ENCODE measurements at regions not wholly inside any gene's neighbourhood (a gene's known extent, or its start where the extent isn't known, plus 50 kb on each side); places are given as distances from the start of the nearest gene placed in this dataset.

GRCh38 chr2:14933753-14934152 is 301.2 kb downstream of the LRATD1 start:
- Histone ChIP-seq H4K8ac (ENCODE audit: extremely low read depth, insufficient read depth, low read length) (no peak overlapping the region), H4K5ac (ENCODE audit: insufficient read length, low read depth, low read length) (no peak overlapping the region), H2BK120ac (replicated peaks; ENCODE audit: low read depth, low read length) (no peak overlapping the region), H3K23me2 (ENCODE audit: low read depth, low read length) (no peaks in the 10 kb centered on the region), H3K9me3 (ENCODE audit: insufficient read depth in 2 of 2, low read depth in 1 of 2, low read length in 1 of 2) (no peaks in the 10 kb centered on the region), H3K4me2 (ENCODE audit: insufficient read depth in 1 of 2, low read depth in 2 of 2, low read length in 2 of 2) (no peak overlapping the region), H4K20me1 (replicated peaks in 1 of 2; ENCODE audit: control insufficient read depth in 1 of 2, insufficient read depth in 2 of 2, low read length in 2 of 2) (no peaks in the 10 kb centered on the region), H2BK5ac (ENCODE audit: low read depth, low read length) (no peak overlapping the region), H4K91ac (replicated peaks; ENCODE audit: insufficient read length, low read length) (no peak overlapping the region), H3K9ac (replicated peaks in 1 of 4; ENCODE audit: extremely low read depth in 1 of 4, low read depth in 3 of 4, low read length in 3 of 4) (no peak overlapping the region), H3K14ac (ENCODE audit: insufficient read length) (no peak overlapping the region), H3K23ac (ENCODE audit: insufficient read length) (no peak overlapping the region), H3K79me2 (ENCODE audit: control insufficient read depth in 1 of 2, insufficient read depth in 2 of 2, low read length in 2 of 2) (no peaks in the 10 kb centered on the region), H2AK5ac (ENCODE audit: low read depth, low read length) (no peak overlapping the region), H3K36me3 (ENCODE audit: control insufficient read depth in 2 of 4, insufficient read depth in 4 of 4, low read length in 3 of 4) (no peaks in the 10 kb centered on the region), H2BK12ac (ENCODE audit: low read depth, low read length) (no peak overlapping the region), H3K18ac (ENCODE audit: extremely low read depth, low read length) (no peak overlapping the region), H2AFZ (ENCODE audit: low read length) (no peak overlapping the region), H3K4me3 (ENCODE audit: extremely low read depth in 1 of 4, insufficient read depth in 2 of 4, low read depth in 3 of 4, low read length in 4 of 4) (no peak overlapping the region), H3K4me1 (replicated peaks in 1 of 4; ENCODE audit: control insufficient read depth in 3 of 4, insufficient read depth in 4 of 4, low read length in 3 of 4) (no peaks in the 10 kb centered on the region), H3K27me3 (replicated peaks in 1 of 4; ENCODE audit: control insufficient read depth in 3 of 4, extremely low read depth in 1 of 4, insufficient read depth in 3 of 4, low read length in 3 of 4) (no peaks in the 10 kb centered on the region), H3K79me1 (ENCODE audit: low read depth, low read length) (no peaks in the 10 kb centered on the region), H3K27ac (ENCODE audit: low read depth, low read length) (no peak overlapping the region), H3K56ac (replicated peaks; ENCODE audit: insufficient read length, low read depth, low read length) (no peak overlapping the region), H3K4ac (replicated peaks; ENCODE audit: insufficient read length, low read depth, low read length) (no peak overlapping the region), H2BK15ac (ENCODE audit: low read length) (no peak overlapping the region), H2BK20ac (ENCODE audit: low read length) (no peak overlapping the region)
- no peak for TF ChIP-seq MAFK (IDR thresholded peaks at IDR 0.05; ENCODE audit: low read depth, low read length)
- ChIA-PET CTCF (ENCODE audit: partially characterized antibody) (interaction anchor here (1.7 kb wide), 1 partner anchor 12 kb away, joined by 5 read pairs; no protein-coding TSS in a partner anchor), POLR2A (ENCODE audit: partially characterized antibody) (no interaction called here)
- DNase-seq (ENCODE audit: low read depth in 1 of 2, low spot score in 2 of 2) (no peak), FAIRE-seq (no peak)
